GM19043 (cell line): ENCODE measurements at regions not wholly inside any gene's neighbourhood (a gene's known extent, or its start where the extent isn't known, plus 50 kb on each side); places are given as distances from the start of the nearest gene placed in this dataset.

Source experiments
- ATAC-seq: cut with Tn5 transposase; IDR thresholded peaks from one replicate; pipeline ENCODE4 v1.9.1; 2021; ENCODE audit warnings: low read depth; ENCODE audit not compliant: unreplicated experiment

- ATAC-seq, result no peak
Observed at GRCh38 chr5:105816961-105817360, 1853.8 kb downstream of the EFNA5 start.

DNA sequence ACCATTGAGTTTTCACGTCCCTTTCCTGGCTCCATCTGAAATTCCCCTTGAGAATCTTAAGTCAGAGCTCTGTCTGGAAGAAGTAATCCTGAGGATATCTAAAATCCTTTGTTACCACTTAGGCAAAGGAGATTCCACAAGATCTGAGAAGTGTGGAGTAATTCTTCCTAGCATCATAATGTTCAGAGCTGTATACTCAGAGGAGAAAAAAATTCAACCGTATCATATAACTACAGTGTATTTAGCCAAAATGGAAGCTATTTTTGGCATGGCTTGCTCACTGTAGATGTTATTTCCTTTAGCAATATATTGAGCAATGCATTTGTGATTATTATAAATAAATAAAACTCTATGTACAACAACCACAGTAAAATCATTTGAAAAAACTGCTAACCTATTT lies 1858.4 kb downstream of the EFNA5 start:
- no peak for ATAC-seq

GRCh38 chr5:105807951-105808350 lies 1862.8 kb downstream of the EFNA5 start:
- ATAC-seq, result no peak

- no peak for ATAC-seq
Observed at GRCh38 chr5:105807290-105807689, 1863.4 kb downstream of the EFNA5 start.

DNA sequence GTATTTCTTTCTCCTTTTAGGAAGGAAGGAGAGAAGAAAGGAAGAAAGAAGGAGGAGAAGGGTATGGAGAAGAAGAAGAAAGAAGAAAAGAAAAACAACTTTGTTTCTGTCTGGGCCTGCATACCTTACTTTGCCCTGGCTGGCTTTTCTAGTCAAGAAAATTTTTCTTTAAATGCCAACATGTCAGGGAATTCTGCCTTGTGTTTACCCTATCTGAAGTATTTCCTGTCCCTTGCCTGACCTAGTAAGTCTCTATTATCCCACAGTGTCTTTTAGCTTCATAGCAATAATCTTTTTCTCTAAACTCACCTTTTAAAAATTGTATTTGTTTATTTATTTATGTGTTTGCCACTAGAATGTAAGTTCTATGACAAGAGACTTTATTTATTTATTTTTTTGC lies 1864.1 kb downstream of the EFNA5 start:
- no peak for ATAC-seq

DNA sequence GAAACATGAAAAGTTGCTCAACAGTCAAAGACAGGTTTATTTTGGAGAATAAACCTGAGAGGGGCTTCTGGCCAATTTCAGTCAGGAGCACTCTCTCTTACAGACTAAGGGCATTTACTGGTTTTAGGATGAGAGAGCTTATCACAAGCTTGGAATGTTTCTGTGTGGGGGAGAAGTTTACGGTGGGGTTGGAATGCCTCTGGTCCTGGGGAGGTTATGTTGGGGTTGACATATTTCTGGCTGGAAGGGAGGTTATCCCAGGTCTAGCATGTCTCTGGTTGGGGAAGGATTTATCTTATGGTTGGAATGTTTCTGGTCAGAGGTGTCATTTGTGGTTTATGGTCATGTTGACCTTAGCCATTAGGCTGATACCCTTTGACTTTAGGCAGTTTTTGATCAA lies 1867.3 kb downstream of the EFNA5 start:
- no peak for ATAC-seq

DNA sequence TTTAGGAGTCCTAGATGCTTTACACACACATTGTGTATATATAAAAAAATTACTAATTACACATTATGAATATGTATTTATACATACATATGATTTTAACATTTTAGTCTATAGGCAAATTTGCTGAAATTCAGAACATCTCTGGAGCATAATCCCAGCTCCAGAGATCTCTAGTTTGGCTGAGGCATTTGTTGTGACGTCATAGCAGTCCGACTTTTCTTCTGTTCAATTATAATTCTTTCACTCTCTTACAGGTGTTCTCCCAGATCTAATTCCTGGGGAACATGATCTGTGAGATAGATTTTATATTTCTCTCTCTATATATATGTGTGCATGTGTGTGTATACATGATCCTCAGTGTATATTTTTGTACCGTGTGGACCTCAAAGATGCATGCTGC lies 1876.2 kb downstream of the EFNA5 start:
- ATAC-seq, result no peak

GRCh38 chr5:105789246-105789645 lies 1881.5 kb downstream of the EFNA5 start:
- no peak for ATAC-seq

DNA sequence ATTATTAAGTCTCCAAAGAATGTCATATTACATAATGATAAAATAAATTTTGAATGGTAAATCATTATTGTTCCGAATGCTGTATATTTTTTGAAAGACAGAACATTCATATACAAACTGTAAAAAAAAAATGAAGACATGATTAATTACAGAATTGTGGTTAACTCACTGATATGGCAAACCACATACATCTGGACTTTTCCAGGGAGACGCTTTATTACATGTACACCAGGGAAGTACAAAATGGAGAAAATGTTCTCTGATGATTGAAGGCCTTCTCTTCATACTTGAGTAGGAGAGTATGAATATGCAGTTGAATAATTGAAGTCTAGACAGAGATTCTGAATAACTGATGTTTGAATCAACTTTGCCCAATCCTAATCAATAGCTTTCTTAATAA lies 1886.9 kb downstream of the EFNA5 start:
- ATAC-seq, result no peak

DNA sequence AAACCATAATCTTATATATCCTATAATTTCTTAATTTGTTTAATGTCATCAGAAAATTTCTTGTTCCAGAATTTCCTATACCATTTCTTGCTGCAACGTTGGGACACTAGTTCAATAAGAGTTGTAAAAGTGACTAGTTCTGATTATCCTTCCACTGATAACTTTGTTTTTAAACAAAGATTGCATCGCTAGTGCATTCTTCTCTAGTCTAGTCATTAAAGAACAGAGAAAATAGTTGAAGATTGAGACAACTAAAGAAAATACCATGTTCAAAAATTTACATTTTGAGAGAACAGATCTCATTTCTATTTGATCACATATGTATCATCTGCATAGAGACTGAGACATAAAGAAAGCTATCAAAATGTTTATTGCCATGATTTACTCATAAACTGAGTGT lies 1888.2 kb downstream of the EFNA5 start:
- no peak for ATAC-seq

DNA sequence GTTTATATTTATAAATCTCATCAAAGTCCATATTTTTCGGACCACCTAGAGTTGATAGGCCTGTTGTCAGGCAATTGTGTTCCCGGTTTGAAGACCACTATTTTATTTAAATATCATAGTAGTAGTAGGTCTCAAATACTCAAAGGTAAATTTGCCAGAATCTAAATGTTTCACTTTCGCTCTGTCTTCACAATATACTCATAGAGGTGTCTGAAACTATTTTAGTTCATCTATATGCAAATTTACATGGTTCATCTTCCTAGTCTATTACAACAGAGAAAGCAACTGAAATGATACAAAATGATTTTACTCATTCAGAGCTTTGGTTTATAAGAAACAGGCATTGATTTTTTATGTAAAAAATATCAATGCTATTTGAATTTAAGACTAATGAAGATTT lies 1897.5 kb downstream of the EFNA5 start:
- no peak for ATAC-seq

- no peak for ATAC-seq
Observed at GRCh38 chr5:105767267-105767666, 1903.5 kb downstream of the EFNA5 start.

DNA sequence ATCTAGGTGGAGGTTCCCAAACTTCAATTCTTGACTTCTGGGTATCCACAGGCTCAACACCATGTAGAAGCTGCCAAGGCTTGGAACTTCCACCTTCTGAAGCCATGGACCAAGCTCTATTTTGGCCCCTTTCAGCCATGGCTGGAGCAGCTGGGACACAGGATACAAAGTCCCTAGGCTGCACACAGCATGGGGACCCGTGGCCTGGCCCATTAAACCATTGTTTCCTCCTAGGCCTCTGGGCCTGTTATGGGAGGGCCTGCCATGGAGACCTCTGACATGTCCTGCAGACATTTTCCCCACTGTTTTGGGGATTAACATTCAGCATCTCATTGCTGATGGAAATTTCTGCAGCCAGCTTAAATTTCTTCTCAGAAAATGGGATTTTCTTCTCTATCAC lies 1908.0 kb downstream of the EFNA5 start:
- ATAC-seq, result no peak

GRCh38 chr5:105754056-105754455 lies 1916.7 kb downstream of the EFNA5 start:
- ATAC-seq, result no peak

DNA sequence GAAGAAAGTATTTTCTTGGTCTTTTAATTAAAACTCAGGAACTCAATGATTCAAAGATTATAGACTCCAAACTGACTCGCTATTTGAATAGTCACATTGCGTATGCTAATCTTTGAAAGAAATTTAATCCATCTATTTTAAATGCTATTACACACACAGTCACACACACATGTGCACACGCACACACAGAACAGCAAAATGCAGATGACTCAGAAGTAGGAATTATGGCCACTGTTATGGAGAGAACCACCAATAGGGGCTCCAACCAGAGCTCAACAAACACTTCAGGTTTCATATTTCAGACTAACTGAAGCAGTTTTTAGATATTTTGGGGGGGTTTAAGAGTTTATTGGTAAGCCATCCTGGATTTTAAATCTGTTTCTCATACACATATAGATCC lies 1917.9 kb downstream of the EFNA5 start:
- ATAC-seq, result no peak

DNA sequence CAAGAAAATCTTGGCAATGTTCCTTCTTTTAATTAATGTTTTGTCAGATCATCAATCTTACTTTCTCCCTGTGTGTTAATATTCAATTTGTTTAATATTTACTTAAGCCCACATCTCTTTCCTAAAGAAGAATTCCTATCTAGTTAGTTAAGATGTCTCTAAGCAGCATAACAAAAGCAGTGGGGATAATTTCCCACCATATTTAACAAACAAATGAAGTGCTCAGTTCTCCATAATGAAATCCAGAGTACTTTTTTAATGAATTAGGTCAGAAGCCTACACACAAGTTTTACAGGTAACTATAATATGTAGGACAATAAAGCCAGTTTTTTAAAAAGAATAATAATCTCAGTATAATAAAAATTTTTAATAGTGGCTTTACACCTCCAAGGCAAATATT lies 1918.8 kb downstream of the EFNA5 start:
- no peak for ATAC-seq

GRCh38 chr5:105745111-105745510 lies 1925.6 kb downstream of the EFNA5 start:
- no peak for ATAC-seq

DNA sequence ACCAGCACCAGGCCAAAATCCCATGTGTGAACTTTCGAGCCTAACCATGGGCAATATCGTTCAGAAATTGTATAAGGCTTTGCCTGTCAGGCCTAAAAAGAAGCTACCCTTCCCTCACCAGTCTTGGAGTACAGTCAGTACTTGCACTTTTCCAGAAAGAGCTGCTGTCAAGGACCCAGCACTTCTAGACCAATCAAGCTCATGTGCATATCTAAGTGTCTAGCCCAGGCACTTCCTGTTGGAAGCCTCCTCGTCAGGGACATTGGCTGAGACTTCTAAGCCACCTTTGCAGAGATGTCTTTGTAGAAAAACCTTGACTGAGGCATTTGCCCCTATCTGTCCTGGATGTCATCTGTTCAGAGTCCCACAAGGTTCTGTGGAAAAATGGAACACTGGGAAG lies 1930.5 kb downstream of the EFNA5 start:
- ATAC-seq, result no peak

DNA sequence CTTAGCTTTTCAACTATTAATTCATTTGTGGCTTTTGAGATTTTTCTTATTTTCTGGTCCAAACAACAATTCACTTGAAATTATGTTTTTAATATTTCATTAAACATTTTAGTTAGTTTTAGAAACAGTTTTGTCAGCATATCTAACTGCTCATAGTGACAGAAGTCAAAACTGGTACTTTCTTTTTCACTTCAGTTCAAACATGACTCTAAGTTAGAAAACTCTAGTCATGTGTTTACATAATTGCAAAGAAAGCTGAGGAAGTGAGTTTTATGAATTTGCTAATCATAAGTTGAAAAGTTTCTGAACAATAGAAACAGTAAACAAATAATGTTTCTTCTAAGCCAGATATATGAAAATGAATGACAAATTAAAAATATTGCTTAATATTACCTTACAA lies 1931.0 kb downstream of the EFNA5 start:
- no peak for ATAC-seq

DNA sequence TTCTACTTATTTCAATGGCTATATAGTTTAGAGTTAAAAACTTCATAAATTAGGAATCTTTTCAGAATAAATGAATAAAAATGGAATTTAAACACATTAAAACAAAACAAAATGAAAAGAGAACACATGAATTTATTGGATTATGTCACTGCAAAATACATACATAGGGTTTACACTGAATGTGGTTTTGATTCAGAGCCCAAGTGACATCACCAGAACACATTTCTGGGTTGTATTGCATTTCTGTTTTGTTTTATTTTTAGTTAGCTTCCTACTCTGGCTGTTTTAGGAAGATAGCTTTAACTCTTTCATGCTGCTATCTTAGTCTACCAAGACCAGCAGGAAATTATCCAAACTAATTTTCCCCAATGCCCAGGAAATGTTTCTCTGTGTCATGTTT lies 1935.0 kb downstream of the EFNA5 start:
- no peak for ATAC-seq

DNA sequence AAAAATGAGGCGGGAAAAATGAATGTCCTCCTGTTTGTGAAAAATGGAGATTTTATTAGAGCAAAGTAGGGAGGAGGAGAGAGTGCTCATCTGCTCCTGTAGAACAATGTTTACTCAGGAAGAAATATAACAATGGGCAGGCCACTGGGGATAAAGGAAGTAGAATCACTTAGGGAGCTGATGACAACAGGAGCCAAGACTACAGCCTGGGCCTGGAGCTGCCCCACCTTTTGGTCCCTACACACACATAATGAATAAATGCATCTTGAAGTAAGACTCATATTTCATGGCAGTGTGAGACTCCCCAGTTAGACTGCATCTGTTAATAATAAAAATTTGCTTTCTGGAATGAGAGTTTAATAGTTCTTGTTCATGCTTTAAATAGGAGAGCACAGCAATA lies 1939.8 kb downstream of the EFNA5 start:
- no peak for ATAC-seq

- no peak for ATAC-seq
Observed at GRCh38 chr5:105726093-105726492, 1944.6 kb downstream of the EFNA5 start.

DNA sequence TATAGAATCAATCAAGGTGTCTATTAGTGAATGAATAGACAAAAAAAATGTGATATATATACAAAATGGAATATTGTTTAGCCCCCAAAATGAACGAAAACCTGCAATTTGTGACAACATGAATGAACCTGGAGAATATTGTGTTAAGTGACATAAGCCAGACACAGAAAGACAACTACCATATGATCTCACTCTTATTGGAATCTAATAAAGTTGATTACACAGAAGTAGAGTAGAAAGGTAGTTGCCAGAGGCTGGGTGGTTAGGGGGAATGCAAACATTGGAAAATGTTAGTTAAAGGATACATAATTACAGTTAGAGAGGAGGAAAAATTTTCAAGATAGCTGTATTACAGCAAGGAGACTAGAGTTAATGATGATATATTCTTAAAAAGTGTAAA lies 1962.3 kb downstream of the EFNA5 start:
- ATAC-seq, result no peak

DNA sequence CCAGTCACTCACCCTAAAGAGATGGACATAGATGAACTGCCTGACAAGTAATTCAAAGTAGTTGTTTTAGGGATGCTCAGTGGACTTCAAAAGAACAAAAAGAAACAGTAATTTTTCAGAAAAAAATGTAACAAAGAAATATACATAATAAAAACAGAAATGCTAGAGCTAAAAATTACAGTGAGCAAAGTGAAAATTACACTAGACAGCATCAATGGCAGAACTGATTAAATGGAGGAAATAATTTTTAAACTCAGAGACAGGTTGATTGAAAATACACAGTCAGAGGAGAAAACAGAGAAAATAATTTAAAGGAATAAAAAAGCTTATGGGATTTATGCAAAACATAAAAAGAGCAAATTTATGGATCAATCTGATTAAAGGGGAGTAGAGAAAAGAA lies 1968.4 kb downstream of the EFNA5 start:
- no peak for ATAC-seq
